OCI-LY7 (cell line): ENCODE measurements at regions not wholly inside any gene's neighbourhood (a gene's known extent, or its start where the extent isn't known, plus 50 kb on each side); places are given as distances from the start of the nearest gene placed in this dataset.

Experiments
- EZH2phosphoT487 ChIP-seq: fragments of 200-600 bp; sonication (generic); IDR thresholded peaks from 2 replicates; pipeline ENCODE4 v1.6.1; 2018; ENCODE audit warnings: low read depth, borderline replicate concordance, mild to moderate bottlenecking, mixed run types, antibody characterized with exemption, low read length, moderate library complexity, mixed read lengths
- TF ChIP-seq, protein P1 (sequence below): fragments of 200-600 bp; sonication (generic); conservative IDR thresholded peaks from 2 replicates; pipeline ENCODE4 v1.5.1; 2014; ENCODE audit warnings: mild to moderate bottlenecking, antibody characterized with exemption, low read length, moderate library complexity, mixed read lengths

DNA sequence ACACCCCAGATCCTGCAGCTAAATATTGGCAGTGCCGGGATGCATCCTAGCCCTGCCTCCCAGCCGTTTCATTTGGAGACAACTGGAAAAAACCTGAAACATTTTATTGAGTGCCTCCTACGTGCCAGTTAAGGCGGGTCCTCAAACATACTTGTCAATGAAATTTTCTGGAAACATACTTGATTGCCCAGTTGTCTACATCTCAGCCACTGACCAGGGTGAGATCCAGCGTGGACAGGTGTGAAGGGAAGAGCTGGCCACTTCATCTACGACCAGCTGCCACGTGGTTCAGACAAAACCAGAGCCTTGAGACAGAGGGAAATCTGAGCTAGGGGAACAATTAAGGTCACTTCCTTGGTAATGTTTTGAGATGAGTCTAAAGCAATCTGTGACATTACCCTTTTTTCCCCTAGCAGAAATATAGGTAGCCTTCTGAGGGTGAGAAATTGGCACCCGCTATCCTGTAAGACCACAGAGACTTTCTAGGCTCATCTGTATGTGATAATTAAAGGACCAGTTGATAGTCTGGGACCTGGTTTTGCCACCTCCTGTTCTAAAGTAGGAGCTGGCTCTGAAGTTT lies 116.3 kb upstream of the MTHFD1L start:
- TF ChIP-seq, protein P1, sequence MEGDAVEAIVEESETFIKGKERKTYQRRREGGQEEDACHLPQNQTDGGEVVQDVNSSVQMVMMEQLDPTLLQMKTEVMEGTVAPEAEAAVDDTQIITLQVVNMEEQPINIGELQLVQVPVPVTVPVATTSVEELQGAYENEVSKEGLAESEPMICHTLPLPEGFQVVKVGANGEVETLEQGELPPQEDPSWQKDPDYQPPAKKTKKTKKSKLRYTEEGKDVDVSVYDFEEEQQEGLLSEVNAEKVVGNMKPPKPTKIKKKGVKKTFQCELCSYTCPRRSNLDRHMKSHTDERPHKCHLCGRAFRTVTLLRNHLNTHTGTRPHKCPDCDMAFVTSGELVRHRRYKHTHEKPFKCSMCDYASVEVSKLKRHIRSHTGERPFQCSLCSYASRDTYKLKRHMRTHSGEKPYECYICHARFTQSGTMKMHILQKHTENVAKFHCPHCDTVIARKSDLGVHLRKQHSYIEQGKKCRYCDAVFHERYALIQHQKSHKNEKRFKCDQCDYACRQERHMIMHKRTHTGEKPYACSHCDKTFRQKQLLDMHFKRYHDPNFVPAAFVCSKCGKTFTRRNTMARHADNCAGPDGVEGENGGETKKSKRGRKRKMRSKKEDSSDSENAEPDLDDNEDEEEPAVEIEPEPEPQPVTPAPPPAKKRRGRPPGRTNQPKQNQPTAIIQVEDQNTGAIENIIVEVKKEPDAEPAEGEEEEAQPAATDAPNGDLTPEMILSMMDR = no peak
- no peak for TF ChIP-seq EZH2phosphoT487
